PC-3 (cell line): ENCODE measurements at regions not wholly inside any gene's neighbourhood (a gene's known extent, or its start where the extent isn't known, plus 50 kb on each side); places are given as distances from the start of the nearest gene placed in this dataset.
A peak's percentile ranks its signal among the peaks of the same experiment; 100 is the strongest.

Experiments used
- ATAC-seq: fragments of 200-7000 bp; cut with Tn5 transposase; 2 replicates; pipeline ENCODE4 v1.9.1; 2020; ENCODE audit warnings: mild to moderate bottlenecking, moderate library complexity
- BruUV-seq: library from RNA; stranded (reverse); fragments of 400-500 nt; replicated peaks from 2 replicates; lab custom pipeline; 2021; lab: Mats Ljungman, UMichigan
- CTCF ChIA-PET: fragments of 300-600 bp; sonication (Branson Sonifier 250); formaldehyde crosslinking; loops from one replicate; lab custom pipeline; 2022; ENCODE audit warnings: antibody characterized with exemption; lab: Charles Lee
- POLR2A ChIA-PET: fragments of 300-600 bp; sonication (Branson Sonifier 250); formaldehyde crosslinking; loops from one replicate; lab custom pipeline; 2022; ENCODE audit warnings: antibody characterized with exemption; ENCODE audit not compliant: unreplicated experiment; lab: Charles Lee
- DNase-seq: peaks from one replicate; pipeline ENCODE4 v3.0.0-alpha.2; 2015
- H2AFZ ChIP-seq: fragments of 300-600 bp; sonication (generic); 2 replicates; pipeline ENCODE4 v1.6.0; 2016; ENCODE audit warnings: antibody characterized with exemption, low read length
- H3F3A ChIP-seq: fragments of 300-600 bp; sonication (generic); one replicate; pipeline ENCODE4 v1.6.0; 2017; ENCODE audit warnings: antibody characterized with exemption, low read length, control low read depth, mild to moderate bottlenecking; ENCODE audit not compliant: unreplicated experiment
- H3K27ac ChIP-seq: fragments of 300-600 bp; sonication (generic); 2 replicates; pipeline ENCODE4 v1.5.1; 2016; ENCODE audit warnings: mild to moderate bottlenecking, low read length
- H3K27me3 ChIP-seq: fragments of 300-600 bp; sonication (generic); 2 replicates; pipeline ENCODE4 v1.6.1; 2016; ENCODE audit warnings: low read length, mixed read lengths
- H3K36me3 ChIP-seq: fragments of 300-600 bp; sonication (generic); 2 replicates; pipeline ENCODE4 v1.6.1; 2016; ENCODE audit warnings: low read depth, mixed run types, low read length, mixed read lengths
- H3K4me1 ChIP-seq: fragments of 300-600 bp; sonication (generic); 2 replicates; pipeline ENCODE4 v1.5.1; 2016; ENCODE audit warnings: low read length; ENCODE audit not compliant: insufficient read depth
- H3K4me2 ChIP-seq: fragments of 300-600 bp; sonication (generic); 2 replicates; pipeline ENCODE4 v1.6.0; 2016; ENCODE audit warnings: low read length
- H3K4me3 ChIP-seq: fragments of 300-600 bp; sonication (generic); 2 replicates; pipeline ENCODE4 v1.5.1; 2016; ENCODE audit warnings: mild to moderate bottlenecking, low read length, mixed read lengths
- H3K79me2 ChIP-seq: fragments of 300-600 bp; sonication (generic); 2 replicates; pipeline ENCODE4 v1.6.1; 2017; ENCODE audit warnings: low read length, mixed read lengths
- H3K9ac ChIP-seq: fragments of 300-600 bp; sonication (generic); 2 replicates; pipeline ENCODE4 v1.6.0; 2016; ENCODE audit warnings: mild to moderate bottlenecking, low read length
- H3K9me2 ChIP-seq: fragments of 300-600 bp; sonication (generic); replicated peaks from 2 replicates; pipeline ENCODE4 v1.6.1; 2016; ENCODE audit warnings: mixed run types, low read length, mixed read lengths
- H3K9me3 ChIP-seq: fragments of 300-600 bp; sonication (generic); 2 replicates; pipeline ENCODE4 v1.6.1; 2016; ENCODE audit warnings: low read length, mixed read lengths
- H4K20me1 ChIP-seq: fragments of 300-600 bp; sonication (generic); 2 replicates; pipeline ENCODE4 v1.6.1; 2016; ENCODE audit warnings: low read length, mixed read lengths
- CTCF ChIP-seq: fragments of 300-600 bp; sonication (generic); conservative IDR thresholded peaks from 2 replicates; pipeline ENCODE4 v1.5.1; 2017; ENCODE audit warnings: antibody characterized with exemption, low read depth, mild to moderate bottlenecking, low read length
- EZH2 ChIP-seq: fragments of 300-600 bp; sonication (generic); IDR thresholded peaks from one replicate; pipeline ENCODE4 v1.6.1; 2017; ENCODE audit warnings: antibody characterized with exemption, mild to moderate bottlenecking, low read length; ENCODE audit not compliant: unreplicated experiment
- EZH2phosphoT487 ChIP-seq: fragments of 300-600 bp; sonication (generic); IDR thresholded peaks from 2 replicates; pipeline ENCODE4 v1.6.1; 2018; ENCODE audit warnings: mild to moderate bottlenecking, antibody characterized with exemption, low read length, borderline replicate concordance
- intact Hi-C: fragments of 100-400 bp; cut with micrococcal nuclease; formaldehyde crosslinking; loops from 2 replicates; pipeline ENCODE4 v1.9.0; 2023

DNA sequence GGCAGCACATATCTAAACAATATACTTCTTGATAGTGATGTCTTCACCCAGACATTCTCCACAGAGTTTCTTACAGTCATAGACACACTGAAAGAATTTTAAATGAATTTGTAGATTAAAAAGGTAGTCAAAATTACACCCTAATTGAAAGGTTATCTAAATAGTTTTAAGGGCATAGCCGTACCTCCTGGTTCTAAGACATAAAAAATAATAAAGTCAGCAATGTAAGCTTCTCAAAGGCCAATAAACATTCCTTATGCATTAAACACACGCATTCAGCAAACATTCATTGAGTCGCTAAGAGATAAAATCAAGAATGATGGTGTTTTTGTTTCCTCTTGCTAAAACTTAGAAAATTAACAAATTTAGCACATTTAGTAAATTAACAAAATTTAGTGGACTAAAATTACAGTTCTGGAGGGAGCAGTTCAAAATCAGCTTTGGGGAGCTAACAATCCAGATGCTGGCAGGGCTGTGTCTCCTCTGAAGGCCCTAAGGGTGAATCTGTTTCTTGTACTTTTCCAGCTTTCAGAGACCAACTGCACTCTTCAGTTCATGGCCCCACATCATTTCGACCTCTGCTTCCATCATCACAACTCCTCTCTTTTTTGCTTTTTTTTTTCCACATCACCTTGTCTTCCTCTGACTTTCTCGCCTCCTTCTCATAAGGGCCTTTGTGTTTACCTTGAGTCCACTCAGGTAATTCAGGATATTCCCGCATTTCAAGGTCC lies 516.5 kb downstream of the DNAH5 start:
- peak; percentile 88 for DNase-seq

GRCh38 chr5:13412040-13412595 lies 532.4 kb downstream of the DNAH5 start:
- Histone ChIP-seq H3K36me3 (no peaks in the 10 kb centered on the region), H3K4me2 (no peak overlapping the region), H2AFZ (no peak overlapping the region), H3K4me1 (peaks cover 11% of the 10 kb centered on the region), H3K27ac (no peak overlapping the region), H3K4me3 (no peak overlapping the region), H3K9me2 (0 out of 2 replicates have a peak, but pooled peaks cover 3% of the 10 kb centered on the region), H3K27me3 (no peaks in the 10 kb centered on the region), H4K20me1 (no peaks in the 10 kb centered on the region), H3K79me2 (no peaks in the 10 kb centered on the region), H3K9ac (no peak overlapping the region), H3F3A (peaks cover 4% of the 10 kb centered on the region), H3K9me3 (no peaks in the 10 kb centered on the region)
- ATAC-seq (no peak), DNase-seq (no peak)
- ChIA-PET CTCF (no interaction called here), POLR2A (interaction anchor here (0.5 kb wide), 1 partner anchor 66 kb away, joined by 6 read pairs; no protein-coding TSS in a partner anchor)
- no peak for TF ChIP-seq CTCF
- no TSS peak for BruUV-seq
- intact Hi-C loops, result no loop called here

More for the DNA sequence above, 516.5 kb downstream of the DNAH5 start:
- TF ChIP-seq EZH2phosphoT487 (no peak), CTCF (no peak), EZH2 (no peak)
- ATAC-seq, result peak; percentile 98
- peak overlapping the region; percentile 69 for H3K4me2 ChIP-seq
- intact Hi-C loops, result no loop called here
- no peaks in the 10 kb centered on the region for H4K20me1 ChIP-seq
- H3K36me3 ChIP-seq, result no peaks in the 10 kb centered on the region
- peak overlapping the region; percentile 52 for H3K27ac ChIP-seq
- no peaks in the 10 kb centered on the region for H3K27me3 ChIP-seq
- H3K9ac ChIP-seq, result no peak overlapping the region
- no peaks in the 10 kb centered on the region for H3K9me3 ChIP-seq
- no TSS peak for BruUV-seq
- H3K4me3 ChIP-seq, result peak overlapping the region; percentile 10; the same call in 1 of the 2 replicates
- POLR2A ChIA-PET, result no interaction called here
- peaks cover 16% of the 10 kb centered on the region for H3K4me1 ChIP-seq
- no peaks in the 10 kb centered on the region for H3F3A ChIP-seq
- H3K79me2 ChIP-seq, result no peaks in the 10 kb centered on the region
- H2AFZ ChIP-seq, result no peak overlapping the region
- 0 out of 2 replicates have a peak, but pooled peaks cover 3% of the 10 kb centered on the region for H3K9me2 ChIP-seq
- CTCF ChIA-PET, result no interaction called here

DNA sequence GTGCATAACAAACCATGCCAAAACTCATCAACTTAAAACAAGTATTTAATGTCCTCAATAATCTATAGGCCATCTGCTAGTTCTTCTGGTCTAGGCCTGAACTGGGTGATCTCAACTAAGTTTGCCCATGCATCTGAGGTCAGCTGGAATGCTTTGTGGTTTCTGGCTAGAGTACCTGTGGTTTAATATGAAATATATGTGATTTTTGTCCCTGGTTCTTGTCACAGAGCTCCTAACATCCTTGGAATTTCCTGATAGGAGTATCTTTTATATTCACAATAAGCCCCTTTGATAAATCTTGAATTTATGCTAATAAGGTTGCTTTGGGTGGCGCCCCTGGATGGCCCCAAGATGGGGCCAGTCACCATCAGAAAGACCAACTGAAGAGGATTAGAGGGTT lies 535.9 kb downstream of the DNAH5 start:
- Histone ChIP-seq H3K9ac (no peak overlapping the region), H3K9me3 (no peaks in the 10 kb centered on the region), H4K20me1 (no peaks in the 10 kb centered on the region), H3K27me3 (no peaks in the 10 kb centered on the region), H3K9me2 (peaks cover 3% of the 10 kb centered on the region; the same call in 1 of the 2 replicates), H3K27ac (no peak overlapping the region), H3K4me2 (no peak overlapping the region), H3F3A (peaks cover 4% of the 10 kb centered on the region), H3K4me1 (peaks cover 11% of the 10 kb centered on the region), H3K36me3 (no peaks in the 10 kb centered on the region), H2AFZ (no peak overlapping the region), H3K4me3 (no peak overlapping the region), H3K79me2 (no peaks in the 10 kb centered on the region)
- CTCF ChIA-PET, result interaction anchor here (0.6 kb wide), 1 partner anchor 158 kb away, joined by 3 read pairs; no protein-coding TSS in a partner anchor
- intact Hi-C loops, result no loop called here
- POLR2A ChIA-PET, result interaction anchor here (0.6 to 0.7 kb wide), 3 partner anchors 18 to 482 kb away, joined by 3 to 21 read pairs (median 5); no protein-coding TSS in a partner anchor
- DNase-seq (peak; percentile 77), ATAC-seq (peak; percentile 61)
- no TSS peak for BruUV-seq
- TF ChIP-seq EZH2 (no peak), EZH2phosphoT487 (no peak), CTCF (no peak)
